OCI-LY3 (cell line): ENCODE measurements at regions not wholly inside any gene's neighbourhood (a gene's known extent, or its start where the extent isn't known, plus 50 kb on each side); places are given as distances from the start of the nearest gene placed in this dataset.

Experiments used
- H2AFZ ChIP-seq: fragments of 200-600, 300-600 bp; shearing (Covaris generic); 2 replicates; pipeline ENCODE4 v1.6.0; 2014; ENCODE audit warnings: antibody characterized with exemption, low read depth, low read length
- H3K27ac ChIP-seq: fragments of 200-600, 300-600 bp; sonication (generic); 2 replicates; pipeline ENCODE4 v1.5.1; 2014; ENCODE audit warnings: mild to moderate bottlenecking, low read length, moderate library complexity, mixed read lengths
- H3K27me3 ChIP-seq: fragments of 200-600, 300-600 bp; sonication (generic); 2 replicates; pipeline ENCODE4 v1.6.1; 2014; ENCODE audit warnings: low read depth, low read length, mixed read lengths
- H3K36me3 ChIP-seq: fragments of 200-600, 300-600 bp; sonication (generic); replicated peaks from 2 replicates; pipeline ENCODE3; 2014; ENCODE audit warnings: low read depth, low read length, mixed read lengths
- H3K4me1 ChIP-seq: fragments of 300-600, 200-600 bp; sonication (generic); 2 replicates; pipeline ENCODE4 v1.6.1; 2014; ENCODE audit warnings: low read length, mixed read lengths
- H3K4me2 ChIP-seq: fragments of 200-600, 300-600 bp; sonication (generic); 2 replicates; pipeline ENCODE4 v1.6.1; 2014; ENCODE audit warnings: low read length, mixed read lengths
- H3K4me3 ChIP-seq: fragments of 300-600, 200-600 bp; sonication (generic); 2 replicates; pipeline ENCODE4 v1.5.1; 2014; ENCODE audit warnings: antibody characterized with exemption, mild to moderate bottlenecking, low read length, moderate library complexity
- H3K79me2 ChIP-seq: fragments of 300-600, 200-600 bp; shearing (Covaris generic); 2 replicates; pipeline ENCODE4 v1.6.1; 2014; ENCODE audit warnings: mild to moderate bottlenecking, low read length, mixed read lengths
- H3K9ac ChIP-seq: fragments of 300-600, 200-600 bp; shearing (Covaris generic); 2 replicates; pipeline ENCODE4 v1.6.0; 2014; ENCODE audit warnings: mild to moderate bottlenecking, low read length, moderate library complexity
- H3K9me3 ChIP-seq: fragments of 200-600, 300-600 bp; shearing (Covaris generic); 2 replicates; pipeline ENCODE4 v1.6.1; 2014; ENCODE audit warnings: low read length, mixed read lengths; ENCODE audit not compliant: insufficient read depth
- H4K20me1 ChIP-seq: fragments of 200-600, 300-600 bp; sonication (generic); 2 replicates; pipeline ENCODE4 v1.6.1; 2016; ENCODE audit warnings: low read length, mixed read lengths; ENCODE audit not compliant: insufficient read depth
- EZH2phosphoT487 ChIP-seq: fragments of 200-600 bp; shearing (Covaris generic); IDR thresholded peaks from 2 replicates; pipeline ENCODE4 v1.6.1; 2018; ENCODE audit warnings: antibody characterized with exemption, mixed run types, low read depth
- TF ChIP-seq, protein P1 (sequence below): fragments of 200-600, 300-600 bp; sonication (generic); IDR thresholded peaks from 2 replicates; pipeline ENCODE4 v1.5.1; 2014; ENCODE audit warnings: antibody characterized with exemption, low read length, low read depth

DNA sequence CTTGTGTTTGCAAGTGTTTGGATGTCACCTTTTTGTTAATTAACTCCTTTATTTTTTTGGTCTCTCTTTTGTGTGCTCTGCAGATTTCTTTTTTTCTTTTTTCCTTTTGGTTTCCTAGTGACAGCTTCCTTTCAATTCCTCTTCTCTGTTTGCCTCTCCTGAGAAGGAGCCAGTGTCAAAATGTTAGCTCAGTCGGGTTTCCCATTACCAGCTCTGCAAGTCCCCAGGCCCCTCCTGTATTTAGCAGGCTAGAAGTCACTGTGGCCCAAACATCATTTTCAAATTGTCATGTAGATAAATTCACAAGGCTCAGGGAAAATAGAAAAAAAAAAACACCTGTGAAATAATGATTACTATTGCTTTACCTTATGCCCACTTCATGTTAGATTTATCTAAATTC, 1621.6 kb downstream of the CDH8 start:
- Histone ChIP-seq H3K4me2 (no peak overlapping the region), H3K27ac (no peak overlapping the region), H3K4me1 (no peaks in the 10 kb centered on the region), H3K4me3 (no peak overlapping the region), H4K20me1 (no peaks in the 10 kb centered on the region), H3K79me2 (no peaks in the 10 kb centered on the region), H3K9ac (no peak overlapping the region), H2AFZ (no peak overlapping the region), H3K9me3 (no peaks in the 10 kb centered on the region), H3K27me3 (no peaks in the 10 kb centered on the region), H3K36me3 (no peaks in the 10 kb centered on the region)
- TF ChIP-seq, protein P1, sequence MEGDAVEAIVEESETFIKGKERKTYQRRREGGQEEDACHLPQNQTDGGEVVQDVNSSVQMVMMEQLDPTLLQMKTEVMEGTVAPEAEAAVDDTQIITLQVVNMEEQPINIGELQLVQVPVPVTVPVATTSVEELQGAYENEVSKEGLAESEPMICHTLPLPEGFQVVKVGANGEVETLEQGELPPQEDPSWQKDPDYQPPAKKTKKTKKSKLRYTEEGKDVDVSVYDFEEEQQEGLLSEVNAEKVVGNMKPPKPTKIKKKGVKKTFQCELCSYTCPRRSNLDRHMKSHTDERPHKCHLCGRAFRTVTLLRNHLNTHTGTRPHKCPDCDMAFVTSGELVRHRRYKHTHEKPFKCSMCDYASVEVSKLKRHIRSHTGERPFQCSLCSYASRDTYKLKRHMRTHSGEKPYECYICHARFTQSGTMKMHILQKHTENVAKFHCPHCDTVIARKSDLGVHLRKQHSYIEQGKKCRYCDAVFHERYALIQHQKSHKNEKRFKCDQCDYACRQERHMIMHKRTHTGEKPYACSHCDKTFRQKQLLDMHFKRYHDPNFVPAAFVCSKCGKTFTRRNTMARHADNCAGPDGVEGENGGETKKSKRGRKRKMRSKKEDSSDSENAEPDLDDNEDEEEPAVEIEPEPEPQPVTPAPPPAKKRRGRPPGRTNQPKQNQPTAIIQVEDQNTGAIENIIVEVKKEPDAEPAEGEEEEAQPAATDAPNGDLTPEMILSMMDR, result no peak
- no peak for TF ChIP-seq EZH2phosphoT487

DNA sequence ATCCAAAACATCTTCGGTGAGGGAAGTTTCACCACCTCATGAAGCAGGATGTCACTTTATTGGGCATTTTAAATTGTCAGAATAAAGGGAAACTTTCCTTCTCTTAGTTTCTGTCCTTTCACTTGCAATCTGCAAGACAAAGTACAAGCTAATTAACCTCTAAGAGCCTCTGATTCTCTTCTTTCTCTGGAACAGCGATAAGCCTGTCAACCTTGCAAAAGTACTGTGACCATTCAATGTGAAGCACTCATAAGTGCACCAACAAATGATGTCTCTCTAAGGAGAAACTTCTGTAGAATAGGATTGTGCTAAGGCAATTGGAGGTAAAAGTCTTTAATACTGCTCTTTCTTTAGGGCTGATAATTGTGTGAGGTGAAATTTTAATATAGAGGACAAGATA, 1622.3 kb downstream of the CDH8 start:
- Histone ChIP-seq H2AFZ (no peak overlapping the region), H3K9me3 (no peaks in the 10 kb centered on the region), H3K27ac (no peak overlapping the region), H3K4me2 (no peak overlapping the region), H3K4me1 (no peaks in the 10 kb centered on the region), H3K36me3 (no peaks in the 10 kb centered on the region), H3K9ac (no peak overlapping the region), H4K20me1 (no peaks in the 10 kb centered on the region), H3K79me2 (no peaks in the 10 kb centered on the region), H3K27me3 (no peaks in the 10 kb centered on the region), H3K4me3 (no peak overlapping the region)
- TF ChIP-seq, protein P1, result no peak
- no peak for TF ChIP-seq EZH2phosphoT487

DNA sequence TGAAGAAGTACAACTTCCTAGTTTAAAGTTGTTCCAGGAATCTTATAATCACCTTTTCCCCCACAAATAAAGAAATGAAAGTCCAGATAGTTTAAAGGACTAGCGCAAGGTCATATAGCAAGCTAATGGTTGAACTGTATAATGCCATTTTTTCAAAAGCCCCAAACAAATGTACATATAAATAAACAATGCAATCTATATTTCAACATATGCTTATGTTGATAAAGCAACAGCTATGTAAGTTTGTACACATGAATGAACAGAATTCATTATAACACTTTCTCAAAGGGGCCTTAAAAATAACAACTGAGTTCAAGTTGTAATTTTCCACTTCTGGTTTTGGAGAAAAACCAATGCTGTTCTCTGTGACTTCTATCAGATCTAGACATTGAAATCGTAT, 1628.6 kb downstream of the CDH8 start:
- no peak overlapping the region for H3K4me3 ChIP-seq
- no peak overlapping the region for H2AFZ ChIP-seq
- TF ChIP-seq, protein P1, result no peak
- TF ChIP-seq EZH2phosphoT487, result no peak

DNA sequence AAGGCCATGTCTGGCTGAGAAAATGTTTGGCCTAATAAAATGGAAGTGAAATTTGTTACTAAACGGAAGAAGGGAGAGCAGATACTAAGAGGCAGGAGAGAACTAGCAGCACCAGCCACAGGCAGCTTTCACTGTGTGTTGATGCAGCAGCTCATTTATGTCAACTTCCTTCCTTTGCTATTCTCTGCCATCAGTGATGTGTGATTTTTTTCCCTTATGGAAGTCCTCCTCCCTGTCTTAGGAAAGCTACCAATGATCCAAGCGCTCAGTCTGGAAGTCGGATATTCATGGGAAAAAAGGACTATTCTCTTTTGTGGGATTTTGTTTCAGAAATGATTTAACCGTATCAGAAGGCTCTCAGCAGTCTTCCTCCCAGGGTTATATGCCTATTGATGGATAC, 1629.2 kb downstream of the CDH8 start:
- Histone ChIP-seq H3K79me2 (no peaks in the 10 kb centered on the region), H4K20me1 (no peaks in the 10 kb centered on the region), H3K9ac (no peak overlapping the region), H2AFZ (no peak overlapping the region), H3K9me3 (no peaks in the 10 kb centered on the region), H3K4me1 (peaks cover 10% of the 10 kb centered on the region), H3K4me3 (no peak overlapping the region), H3K27me3 (no peaks in the 10 kb centered on the region), H3K36me3 (no peaks in the 10 kb centered on the region), H3K4me2 (no peak overlapping the region), H3K27ac (no peak overlapping the region)
- TF ChIP-seq, protein P1, result no peak
- TF ChIP-seq EZH2phosphoT487, result no peak

More for the DNA sequence above, 1628.6 kb downstream of the CDH8 start:
- H3K4me2 ChIP-seq, result no peak overlapping the region
- H3K27ac ChIP-seq, result no peak overlapping the region
- no peaks in the 10 kb centered on the region for H3K9me3 ChIP-seq
- no peaks in the 10 kb centered on the region for H3K27me3 ChIP-seq
- H3K4me1 ChIP-seq, result peaks cover 8% of the 10 kb centered on the region
- H4K20me1 ChIP-seq, result no peaks in the 10 kb centered on the region
- no peaks in the 10 kb centered on the region for H3K36me3 ChIP-seq
- no peaks in the 10 kb centered on the region for H3K79me2 ChIP-seq
- H3K9ac ChIP-seq, result no peak overlapping the region
